NCI-H128 (cell line): ENCODE measurements at regions not wholly inside any gene's neighbourhood (a gene's known extent, or its start where the extent isn't known, plus 50 kb on each side); places are given as distances from the start of the nearest gene placed in this dataset.
"Not testable (repeated sequence)": the region's sequence is repeated elsewhere in the genome, so short reads cannot be mapped to it uniquely, and the experiment has no call there.

Experiments used
- DNase-seq: peaks from one replicate; lab custom pipeline; 2025; ENCODE audit not compliant: unreplicated experiment; lab: John Stamatoyannopoulos, UW

GRCh38 chr2:5190023-5190422 lies 502.2 kb upstream of the SOX11 start:
- DNase-seq: no peak

DNA sequence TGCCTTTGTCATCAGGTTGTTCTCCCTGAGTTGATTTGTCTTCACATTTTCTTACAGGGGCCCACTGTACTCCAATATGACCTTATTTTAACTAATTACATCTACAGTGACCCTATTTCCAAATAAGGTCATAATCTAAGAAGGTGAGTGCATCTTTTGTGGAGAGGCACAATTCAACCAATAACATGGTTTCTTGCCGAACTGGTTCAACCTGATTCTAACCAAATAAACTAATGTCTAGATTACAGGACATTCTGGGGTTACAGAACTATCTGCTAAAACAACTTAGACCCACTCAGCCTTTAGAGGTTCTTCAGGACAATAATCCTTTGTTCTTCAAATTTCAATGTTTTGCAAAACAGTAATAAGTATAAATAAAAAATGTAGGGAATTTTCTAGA lies 496.5 kb upstream of the SOX11 start:
- no peak for DNase-seq

DNA sequence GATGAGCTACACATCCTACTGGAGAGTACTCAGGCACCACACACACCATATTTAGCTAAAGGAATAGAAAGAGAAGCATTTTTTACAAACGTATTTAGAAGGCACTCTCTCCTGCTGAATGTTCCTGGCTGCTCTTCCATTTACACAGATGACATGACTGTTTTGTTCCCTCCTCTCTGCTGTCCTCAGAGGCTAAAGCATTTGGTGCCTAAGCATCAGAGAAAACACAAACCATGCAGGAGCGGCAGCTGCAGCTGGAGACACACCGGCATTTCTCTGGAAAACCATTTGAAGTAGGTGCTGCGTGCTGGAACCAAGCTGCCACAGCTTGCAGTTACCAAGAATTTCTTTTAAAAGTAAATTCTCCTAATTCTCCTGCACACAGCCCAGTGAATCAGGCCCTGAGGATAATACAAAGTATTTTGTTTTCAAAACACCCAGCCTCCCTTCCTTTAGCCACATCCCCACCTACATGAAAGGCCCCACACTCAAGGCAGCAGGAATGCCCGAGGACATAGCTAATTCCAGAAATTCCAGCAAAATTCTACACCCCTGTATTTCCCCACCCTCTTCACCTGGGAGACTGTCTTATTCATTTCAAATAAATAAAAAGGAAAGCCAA lies 488.9 kb upstream of the SOX11 start:
- no peak for DNase-seq

GRCh38 chr2:5206742-5207141 lies 485.4 kb upstream of the SOX11 start:
- not testable (repeated sequence) for DNase-seq

DNA sequence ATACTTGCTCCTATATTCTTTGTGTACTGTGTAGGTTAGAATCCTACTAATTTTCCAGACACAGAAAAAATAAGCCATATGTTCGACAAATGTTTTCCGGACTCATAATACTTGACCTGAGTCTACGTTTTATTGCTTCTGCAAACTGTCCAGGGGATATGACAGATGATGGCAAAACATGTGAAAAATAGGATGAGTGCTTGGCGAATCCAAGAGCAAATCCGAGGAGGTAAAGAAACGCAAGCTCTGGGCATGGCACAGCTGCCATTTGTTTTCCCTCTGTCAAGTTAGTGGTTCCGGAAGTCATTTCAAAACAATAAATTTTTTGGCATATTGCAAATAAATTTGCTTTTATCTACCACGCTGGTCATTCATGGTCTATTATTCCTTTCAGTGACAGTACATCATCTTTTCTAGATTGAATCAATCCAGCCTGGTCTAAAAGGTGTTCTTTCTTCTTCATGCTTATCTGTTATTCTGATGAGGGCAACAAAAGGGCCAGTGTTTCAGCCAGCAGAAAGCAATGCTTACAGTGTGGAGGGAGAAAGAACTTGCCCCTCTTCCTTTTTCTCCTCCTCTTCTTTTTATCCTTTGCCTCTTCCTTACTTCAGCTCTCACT lies 476.1 kb upstream of the SOX11 start:
- no peak for DNase-seq

GRCh38 chr2:5227062-5227699 lies 465.0 kb upstream of the SOX11 start:
- no peak for DNase-seq

GRCh38 chr2:5229574-5229973 lies 462.6 kb upstream of the SOX11 start:
- DNase-seq: no peak

DNA sequence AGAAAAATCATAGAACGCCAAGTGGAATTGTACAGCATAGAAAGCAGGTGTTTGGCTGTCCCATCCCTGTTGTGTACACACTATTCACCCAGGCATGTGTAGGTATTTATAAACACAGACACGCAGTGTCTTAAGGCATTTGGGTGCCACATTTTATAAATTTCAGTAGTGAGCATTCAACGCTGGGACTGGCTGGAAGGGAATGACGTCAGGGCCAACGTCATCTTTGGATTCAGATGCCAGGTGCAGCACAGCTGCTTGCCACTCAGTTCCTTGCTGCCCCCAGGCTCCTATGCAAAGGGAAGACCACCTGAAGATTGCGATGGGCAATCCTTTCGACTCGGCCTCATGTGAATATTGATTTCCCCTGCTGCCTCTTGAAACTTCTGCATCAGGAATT lies 461.7 kb upstream of the SOX11 start:
- DNase-seq: no peak

GRCh38 chr2:5230855-5231254 lies 461.3 kb upstream of the SOX11 start:
- DNase-seq: no peak

DNA sequence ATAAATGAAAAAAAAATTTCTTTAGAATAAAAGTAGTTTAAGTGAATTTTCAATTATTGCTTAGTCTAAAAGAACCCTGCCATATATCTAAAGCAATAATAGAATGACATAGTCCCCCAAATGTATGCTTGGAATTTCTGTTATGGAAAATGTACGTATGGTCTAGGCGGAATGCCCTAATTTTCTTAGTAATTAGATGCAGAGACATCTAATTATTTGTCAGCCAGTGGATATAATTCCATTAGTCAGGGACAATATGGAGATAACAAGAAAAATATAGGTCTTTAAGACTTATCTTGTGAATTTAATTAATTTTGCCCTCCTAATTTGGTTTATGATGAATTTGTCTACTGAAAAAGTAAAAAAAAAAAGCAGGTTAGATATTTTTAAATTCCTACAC lies 460.9 kb upstream of the SOX11 start:
- DNase-seq: no peak

DNA sequence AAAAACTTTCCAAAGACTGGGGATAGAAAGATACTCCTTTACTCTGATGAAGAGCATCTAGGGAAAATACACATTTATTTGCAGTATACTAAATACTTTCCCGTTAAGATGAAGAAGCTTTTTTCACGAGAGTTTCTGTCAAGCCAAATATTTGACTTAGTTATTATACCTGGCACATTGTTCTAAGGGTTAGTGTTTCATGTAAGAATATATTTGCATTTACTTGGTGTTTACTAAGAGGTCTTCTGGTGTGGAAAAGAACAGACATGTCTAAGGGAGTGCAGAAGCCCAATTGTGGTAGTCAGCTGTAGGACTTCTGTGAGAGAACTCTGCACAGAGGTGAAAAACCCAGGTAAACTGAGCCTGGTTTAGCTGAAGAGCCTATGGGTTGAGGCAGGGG lies 457.6 kb upstream of the SOX11 start:
- no peak for DNase-seq

DNA sequence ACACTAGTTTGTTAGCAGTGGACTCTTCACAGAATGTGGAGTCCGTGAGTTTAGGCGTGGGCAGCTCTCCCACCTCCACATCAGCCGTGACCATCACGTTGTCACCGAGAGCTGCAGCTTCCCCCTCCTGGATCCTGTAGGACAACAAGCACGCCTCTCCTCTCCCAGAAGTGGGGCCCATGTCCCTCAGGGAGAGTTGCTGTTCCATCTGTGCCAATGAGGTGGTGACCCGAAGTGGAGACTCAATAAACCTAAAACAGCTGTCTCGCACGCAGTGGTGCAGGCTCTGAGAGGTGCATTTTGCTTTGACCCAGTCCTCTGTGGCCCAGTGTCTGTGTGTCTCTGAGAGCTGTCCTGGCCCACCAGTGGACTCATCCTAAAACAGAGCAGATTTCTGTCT lies 456.5 kb upstream of the SOX11 start:
- DNase-seq: no peak

- no peak for DNase-seq
Measured at GRCh38 chr2:5236249-5236648, 455.9 kb upstream of the SOX11 start.

DNA sequence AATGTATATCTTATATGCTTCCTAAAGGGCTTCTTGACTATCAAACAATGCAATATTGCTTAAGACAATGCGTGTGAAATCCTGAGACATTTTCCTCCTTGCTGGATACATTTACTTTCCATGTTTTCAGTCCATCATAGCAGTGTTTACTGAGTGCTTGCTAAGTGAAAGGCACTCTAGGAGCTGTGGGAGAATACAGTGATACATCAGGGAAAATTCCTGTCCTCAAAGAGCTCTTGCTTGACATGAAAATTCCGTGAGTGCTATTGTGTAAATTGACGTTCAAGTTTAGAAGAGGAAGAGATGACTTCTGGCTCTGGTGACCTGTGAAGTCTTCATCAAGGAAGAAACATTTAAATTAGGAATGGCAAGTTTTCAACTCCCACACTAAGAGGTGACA lies 449.4 kb upstream of the SOX11 start:
- DNase-seq: no peak

GRCh38 chr2:5250482-5250881 lies 441.7 kb upstream of the SOX11 start:
- no peak for DNase-seq

DNA sequence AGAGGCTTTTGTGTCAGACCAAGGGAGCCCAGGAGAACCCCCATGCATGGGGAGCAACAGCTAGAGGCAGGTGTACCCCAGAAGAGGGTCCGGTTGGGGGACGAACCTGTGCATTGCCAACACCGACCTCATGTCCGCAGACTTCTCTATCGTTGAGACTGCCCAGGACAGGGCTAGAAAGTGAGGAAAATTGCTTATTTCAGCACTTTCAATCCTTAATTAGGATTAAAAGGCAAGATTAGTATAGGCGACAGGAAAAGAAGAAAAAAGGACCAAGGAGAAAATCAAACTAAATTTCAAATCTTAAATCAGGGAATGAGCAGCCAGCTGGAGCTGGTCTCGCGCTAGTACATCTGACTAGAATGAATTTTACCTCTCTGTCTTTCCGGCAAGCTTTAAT lies 438.9 kb upstream of the SOX11 start:
- no peak for DNase-seq

GRCh38 chr2:5254791-5255332 lies 437.3 kb upstream of the SOX11 start:
- no peak for DNase-seq

DNA sequence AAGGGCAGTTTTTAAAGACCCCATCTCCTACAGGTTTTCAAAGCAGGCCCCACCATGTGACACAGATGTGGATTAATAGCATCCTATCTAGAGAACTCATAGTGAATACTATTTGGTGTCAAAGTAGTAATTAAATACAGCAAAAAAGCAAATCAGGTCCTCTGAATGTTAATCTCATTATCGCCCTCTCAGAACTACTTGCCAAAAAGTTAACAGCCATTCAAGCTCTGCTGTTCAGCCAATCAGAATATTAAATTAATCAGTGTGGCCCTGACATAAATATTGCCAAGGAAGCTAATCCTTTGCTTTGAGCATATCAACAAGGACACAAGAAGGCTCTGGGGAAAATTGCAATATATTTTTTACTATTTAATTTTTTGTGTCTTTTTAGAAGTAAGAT lies 428.9 kb upstream of the SOX11 start:
- no peak for DNase-seq

DNA sequence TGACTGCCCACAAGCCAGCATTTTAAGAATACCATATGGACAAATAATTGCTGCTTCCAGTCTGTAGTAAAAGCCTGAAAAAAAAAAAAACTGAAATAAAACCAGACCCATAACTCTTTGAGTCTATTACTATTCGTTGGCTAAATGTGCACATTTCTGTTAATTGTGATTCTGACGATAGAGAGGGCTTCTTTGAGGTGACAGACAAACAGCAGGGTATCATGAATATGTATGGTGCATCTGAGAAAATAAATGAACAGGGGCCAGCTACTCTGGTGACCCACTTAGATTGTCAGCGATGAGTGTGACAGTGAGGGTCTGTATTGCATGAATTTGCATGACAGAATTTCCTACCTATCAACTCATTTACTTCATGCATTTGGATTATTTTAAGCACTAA lies 427.8 kb upstream of the SOX11 start:
- DNase-seq: no peak

DNA sequence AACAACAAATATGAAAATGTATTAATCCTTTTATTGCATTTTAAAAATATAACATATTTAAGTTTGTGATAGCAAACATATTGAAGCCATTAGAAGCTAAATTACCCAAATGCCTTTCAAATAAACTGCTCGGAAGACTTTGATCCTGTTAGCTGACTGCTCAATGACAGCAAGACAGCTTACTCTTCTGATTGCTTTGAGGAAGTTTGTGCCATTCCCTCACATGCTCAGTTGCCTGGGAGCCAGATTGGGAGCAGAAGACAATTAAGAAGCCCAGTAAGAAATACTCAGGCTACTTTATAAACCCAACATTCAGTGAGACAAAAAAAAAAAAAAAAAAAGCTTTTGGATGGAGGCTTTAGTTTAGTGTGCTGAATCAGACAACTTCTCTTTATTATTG lies 407.1 kb upstream of the SOX11 start:
- no peak for DNase-seq

DNA sequence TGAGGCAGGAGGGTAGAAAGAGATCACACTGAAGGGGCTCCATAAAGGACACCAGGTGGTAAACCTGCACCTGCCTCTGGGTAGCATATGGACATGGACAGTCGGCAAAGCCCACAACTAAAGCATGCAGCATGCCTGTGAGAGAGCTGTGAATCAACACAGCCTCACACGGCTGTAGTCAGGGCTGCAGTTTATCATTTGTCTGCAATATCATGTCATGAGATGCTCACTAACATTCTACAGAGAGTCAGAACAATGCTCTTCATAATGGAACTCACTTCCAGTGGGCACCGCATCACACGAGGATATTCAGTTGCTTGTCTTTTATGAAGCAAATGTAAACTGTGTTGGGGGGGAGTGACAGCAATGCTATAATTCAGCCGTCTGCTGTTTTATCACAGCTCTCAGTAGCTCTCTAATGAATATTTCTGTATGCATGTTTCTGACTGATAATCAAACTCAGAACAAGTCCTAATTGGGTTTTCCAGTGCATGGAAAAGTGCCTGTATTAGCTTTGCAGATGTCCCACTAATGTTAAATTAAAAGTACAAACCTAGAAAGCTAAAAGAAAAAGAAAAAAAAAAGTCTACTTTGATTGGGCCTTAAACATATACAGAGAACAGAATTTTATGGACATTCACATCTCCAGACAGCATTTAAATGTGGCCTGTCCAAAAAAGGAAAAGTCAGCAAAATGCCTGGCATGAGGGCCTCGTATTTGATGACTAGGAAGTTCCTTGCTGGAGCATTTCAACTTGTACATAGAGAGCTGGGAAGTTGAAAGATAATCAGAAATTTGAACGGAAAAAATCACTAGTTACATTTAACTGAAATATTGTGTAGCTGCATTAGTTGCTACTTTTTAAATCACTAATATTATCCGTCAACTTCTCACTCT lies 406.1 kb upstream of the SOX11 start:
- DNase-seq: no peak
